Stimulated activated CD8-positive, alpha-beta memory T cell treated with anti-CD3 and anti-CD28 coated beads, Interleukin-15, amount 100 ng/mL, for 1 hour (primary cell): ENCODE measurements at regions not wholly inside any gene's neighbourhood (a gene's known extent, or its start where the extent isn't known, plus 50 kb on each side); places are given as distances from the start of the nearest gene placed in this dataset.

Source experiments
- DNase-seq: peaks from one replicate; pipeline ENCODE4 v3.0.0-alpha.2; 2020; ENCODE audit warnings: low read depth

DNA sequence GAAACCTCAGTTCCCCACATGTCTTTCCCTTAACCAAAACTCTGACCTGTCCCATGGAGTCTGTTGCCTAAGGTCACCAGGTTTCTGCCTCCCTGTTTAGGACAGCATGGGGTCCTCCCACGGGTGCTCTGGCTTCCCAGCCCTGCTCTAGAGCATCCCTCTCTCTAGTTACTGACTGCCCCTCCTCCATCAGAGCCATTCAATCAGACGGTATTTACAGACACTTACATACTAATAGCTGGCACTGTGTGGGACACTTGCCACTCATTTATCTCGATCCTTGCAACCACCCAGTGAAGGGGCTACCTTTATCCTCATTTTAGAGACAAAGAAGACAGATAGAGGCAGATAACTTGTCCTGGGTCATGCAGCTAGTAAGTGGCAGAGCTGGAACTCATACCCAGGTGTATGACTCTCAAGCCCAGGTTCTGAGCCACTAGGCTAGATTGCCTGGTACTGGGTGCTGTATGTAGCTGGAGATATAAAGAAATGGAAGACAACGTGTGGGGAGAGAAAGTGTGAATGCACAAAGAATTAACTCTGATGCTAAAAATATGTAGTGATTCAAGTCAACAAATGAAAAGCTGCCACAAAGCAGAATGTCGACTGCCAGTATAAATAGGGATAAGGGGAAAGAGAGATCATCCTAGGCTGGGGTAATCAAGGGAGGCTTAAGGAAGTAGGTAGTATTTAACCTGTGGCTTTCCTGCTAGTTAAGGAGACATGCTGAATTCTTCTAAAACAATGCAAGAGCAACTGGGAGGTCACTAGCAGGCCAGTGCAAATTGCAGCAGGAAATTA, 52.5 kb upstream of the PDE8B start:
- no peak for DNase-seq

DNA sequence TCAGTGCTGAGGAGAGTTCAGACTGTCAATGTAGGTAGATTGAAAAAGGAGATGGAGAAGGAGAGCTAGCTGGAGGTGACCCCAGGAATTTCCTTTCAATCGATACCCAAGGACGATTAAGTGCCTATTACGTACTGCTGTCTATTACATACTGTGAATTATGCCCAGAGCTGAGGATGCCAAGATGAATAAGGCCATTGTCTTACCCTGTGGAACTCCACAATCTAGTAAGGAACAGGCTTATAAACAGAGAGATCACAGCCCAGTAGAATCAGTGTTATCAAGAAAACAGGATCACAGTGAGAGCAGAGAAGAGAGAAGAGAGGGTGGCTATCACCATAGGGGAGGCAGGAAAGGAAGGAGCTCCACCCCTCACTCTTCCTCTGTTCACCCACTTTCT, 54.1 kb upstream of the PDE8B start:
- no peak for DNase-seq

DNA sequence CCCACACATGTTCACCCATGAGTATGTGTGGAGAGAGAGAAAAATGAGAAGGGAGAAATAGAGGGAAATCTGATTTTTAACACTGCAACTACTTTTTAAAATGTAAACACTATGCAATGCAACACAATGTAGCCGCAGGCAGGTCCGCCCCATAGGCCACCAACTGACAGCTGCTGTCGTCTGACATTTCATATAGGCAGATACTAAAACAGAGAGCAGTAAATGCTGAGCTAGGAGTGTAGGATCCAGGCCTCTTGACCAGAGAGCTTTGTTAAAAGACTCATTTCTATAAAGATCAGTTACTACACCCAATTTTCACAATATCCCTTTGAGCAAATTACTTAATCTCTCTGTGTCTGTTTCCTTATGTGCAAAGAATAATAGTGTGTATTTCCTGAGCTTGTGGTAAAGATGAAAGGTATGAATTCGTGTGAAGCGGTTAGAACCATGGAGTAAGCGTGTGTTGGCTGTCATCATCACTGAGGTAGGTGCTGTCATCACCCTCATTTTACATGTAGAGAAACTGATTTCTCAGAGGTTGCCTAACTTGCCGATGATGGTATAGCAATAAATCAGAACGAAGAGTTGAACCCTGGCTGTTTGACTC, 55.2 kb upstream of the PDE8B start:
- DNase-seq: no peak

DNA sequence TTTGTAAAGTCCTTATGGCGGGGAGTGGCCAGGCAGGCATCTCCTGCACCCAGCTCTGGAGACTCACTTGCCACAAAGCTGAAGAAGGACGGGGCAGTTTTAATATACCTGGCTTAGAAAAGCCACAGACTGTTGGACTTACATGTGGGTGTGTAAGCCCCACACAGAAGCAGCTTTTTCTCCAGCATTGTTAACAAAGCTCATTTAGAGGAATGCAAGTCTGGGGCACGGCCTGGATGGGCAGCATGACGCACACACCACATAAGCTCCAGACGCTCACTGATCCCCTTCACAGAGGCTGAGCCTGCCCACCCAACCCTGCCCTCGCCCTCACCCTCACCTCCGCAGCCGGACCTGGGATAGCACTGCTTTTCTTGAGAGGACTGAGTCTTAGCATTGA, 58.0 kb upstream of the PDE8B start:
- DNase-seq: no peak

DNA sequence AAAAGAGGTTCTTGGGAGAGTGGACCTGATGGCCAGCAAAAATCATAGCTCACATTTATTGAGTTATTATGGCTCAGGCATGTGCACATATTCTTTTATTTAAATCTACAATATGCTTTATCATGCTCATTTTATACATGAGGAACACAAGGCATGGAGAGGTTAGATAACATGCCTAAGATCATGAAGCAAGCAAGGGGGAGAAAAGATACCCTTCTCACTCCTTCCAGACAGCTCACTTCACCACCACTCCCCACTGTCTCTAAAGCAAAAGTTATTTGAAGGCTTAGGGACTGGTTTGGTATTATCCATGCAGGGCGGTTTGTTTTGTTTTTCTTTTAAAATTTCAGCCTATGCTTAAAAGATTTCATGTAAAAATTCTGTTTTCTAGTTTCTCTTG, 59.0 kb upstream of the PDE8B start:
- no peak for DNase-seq

DNA sequence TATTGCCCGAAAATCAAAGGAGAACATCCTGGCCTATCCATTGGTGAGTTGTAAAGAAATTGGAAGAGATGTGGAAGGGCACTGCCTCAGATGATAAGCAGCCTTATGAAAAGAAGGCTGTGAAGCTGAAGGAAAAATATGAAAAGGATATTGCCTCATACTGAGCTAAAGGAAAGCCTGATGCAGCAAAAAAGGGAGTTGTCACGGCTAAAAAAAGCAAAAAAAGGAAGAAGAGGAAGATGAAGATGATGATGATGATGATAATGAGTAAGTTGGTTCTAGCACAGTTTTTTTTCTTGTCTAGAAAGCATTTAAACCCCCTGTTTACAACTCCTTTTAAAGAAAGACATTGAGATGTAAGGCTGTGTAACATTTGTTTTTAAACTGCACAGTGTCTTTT, 59.8 kb upstream of the ZBED3 start:
- no peak for DNase-seq

DNA sequence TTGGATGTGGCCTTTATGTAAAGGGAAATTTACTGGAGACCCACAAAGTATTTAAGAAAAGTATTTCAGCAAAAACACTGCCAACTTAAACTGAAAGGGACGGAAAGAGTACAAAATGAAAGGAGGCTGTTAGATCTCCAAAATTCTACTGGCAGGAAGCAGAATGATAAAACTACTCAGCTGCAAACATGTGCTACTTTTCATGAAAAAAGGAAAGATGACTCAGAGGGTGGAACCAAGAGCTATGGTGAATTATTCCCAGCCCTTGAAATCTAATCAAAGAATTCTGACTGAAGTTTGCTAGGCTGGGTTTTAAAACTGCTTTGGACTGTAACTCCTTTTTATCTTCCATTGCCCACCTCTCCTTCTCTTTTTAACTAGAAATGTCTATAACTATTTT, 58.6 kb upstream of the ZBED3 start:
- DNase-seq: no peak

DNA sequence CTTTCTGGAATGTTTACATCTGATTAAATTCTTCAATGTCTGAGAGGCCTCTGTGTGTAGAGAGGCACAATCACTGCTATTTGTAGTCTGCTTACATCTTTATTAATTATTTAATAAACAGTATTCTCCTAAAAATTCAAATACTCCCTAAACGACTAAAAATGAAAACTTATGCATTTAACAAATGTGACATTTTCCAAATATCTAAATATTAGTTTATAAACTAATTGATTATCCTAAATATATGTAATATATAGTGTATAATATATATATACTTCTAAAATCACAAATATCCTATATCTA, 57.7 kb upstream of the ZBED3 start:
- DNase-seq: no peak

DNA sequence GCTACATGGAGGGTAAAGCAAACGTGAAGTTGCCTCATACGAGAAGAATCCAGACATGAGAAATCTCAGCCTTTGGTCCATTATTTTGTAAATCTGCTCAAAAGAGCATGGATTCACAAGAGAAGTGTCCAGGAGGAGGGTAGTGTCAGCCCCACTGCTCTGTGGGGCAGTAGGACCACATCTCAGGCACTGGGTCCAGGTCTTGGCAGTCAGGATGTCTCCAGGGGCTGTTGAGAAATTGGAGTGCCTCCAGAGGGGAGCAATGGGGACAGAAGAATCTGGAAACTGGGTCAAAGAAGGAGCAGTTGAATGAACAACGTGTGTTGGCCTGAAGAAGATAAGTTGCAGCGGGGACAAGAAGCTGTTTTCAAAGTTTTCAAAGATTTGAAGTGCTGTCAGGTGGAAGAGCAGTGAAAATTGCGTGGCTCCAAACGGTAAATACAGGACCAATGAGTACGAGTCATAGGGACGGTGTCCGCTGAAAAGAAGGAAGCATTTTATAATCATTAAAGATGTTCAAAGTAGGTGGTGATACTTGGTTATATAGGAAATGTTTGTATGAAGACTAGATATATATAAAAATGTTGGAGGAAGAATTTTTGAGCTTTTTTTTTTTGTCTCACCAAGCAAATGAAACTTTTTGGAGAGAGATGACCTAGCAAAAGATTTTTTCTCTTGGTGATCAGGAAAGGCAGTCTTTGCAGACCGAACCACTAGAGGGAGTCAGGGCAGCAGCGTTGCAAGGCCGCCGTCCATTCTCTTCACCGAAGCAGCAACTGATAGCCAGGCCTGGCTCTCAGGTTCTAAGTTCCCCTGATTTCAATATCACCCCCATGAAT, 57.1 kb upstream of the ZBED3 start:
- DNase-seq: peak; percentile 21

DNA sequence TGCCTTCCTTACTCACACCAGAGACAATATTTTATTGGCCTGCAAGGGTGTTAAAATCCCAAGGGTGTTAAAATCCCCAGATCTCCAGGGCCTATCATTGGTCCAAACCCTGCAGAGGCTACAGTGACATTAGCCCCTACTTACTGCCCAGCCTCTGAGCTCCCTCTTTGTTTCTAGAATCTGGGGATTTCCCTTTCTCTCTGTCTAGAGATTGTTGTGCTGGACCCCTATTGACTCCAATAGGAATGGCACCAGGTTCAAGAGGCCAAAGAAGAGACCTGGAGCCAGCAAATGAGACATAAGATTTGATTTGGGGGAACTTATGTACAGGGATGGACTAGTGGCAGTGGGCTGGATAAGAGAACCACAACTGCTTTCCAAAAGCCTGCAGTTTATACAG, 53.3 kb upstream of the ZBED3 start:
- no peak for DNase-seq

DNA sequence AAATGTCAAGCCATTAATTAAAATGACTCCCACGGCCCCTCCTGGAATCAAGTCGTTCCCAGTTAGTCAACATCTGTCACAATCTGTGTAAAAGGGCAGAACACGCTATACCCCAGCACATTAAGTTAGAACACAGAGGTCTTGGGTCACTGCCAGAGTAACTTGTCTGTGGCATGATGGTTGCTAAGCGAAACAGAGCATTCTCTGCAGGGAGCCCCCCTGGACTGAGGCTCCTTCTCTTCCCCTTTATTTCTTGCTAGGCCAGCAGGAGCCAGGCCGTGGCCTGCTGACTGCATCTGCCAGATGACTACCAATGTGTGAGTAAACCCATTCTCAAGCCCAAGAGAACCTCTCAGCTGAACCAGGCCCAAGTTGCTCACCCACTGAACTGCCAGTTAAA, 51.9 kb upstream of the ZBED3 start:
- no peak for DNase-seq
